OCI-LY3 (cell line): ENCODE measurements at regions not wholly inside any gene's neighbourhood (a gene's known extent, or its start where the extent isn't known, plus 50 kb on each side); places are given as distances from the start of the nearest gene placed in this dataset.

Source experiments
- EZH2phosphoT487 ChIP-seq: fragments of 200-600 bp; shearing (Covaris generic); IDR thresholded peaks from 2 replicates; pipeline ENCODE4 v1.6.1; 2018; ENCODE audit warnings: antibody characterized with exemption, mixed run types, low read depth
- TF ChIP-seq, protein P1 (sequence below): fragments of 200-600, 300-600 bp; sonication (generic); IDR thresholded peaks from 2 replicates; pipeline ENCODE4 v1.5.1; 2014; ENCODE audit warnings: antibody characterized with exemption, low read length, low read depth

DNA sequence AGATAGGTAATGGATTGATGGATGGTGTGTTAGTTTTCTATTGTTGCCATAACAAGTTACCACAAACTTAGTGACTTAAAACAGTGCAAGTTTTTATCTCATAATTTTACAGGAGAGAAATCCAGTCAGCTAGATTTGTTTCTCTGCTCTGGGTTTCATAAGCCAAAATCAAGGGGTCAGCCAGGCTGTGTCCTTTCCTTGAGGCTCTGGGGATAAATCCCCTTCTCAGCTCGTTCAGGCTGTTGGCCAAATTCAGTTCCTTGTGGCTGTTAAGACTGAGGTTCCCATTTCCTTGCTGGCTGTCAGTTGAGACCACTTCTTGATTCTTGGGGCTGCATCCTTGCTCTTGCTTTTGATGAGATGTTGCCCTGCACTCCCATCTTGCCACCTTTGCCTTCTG, 204.9 kb upstream of the CDH13 start:
- TF ChIP-seq, protein P1, sequence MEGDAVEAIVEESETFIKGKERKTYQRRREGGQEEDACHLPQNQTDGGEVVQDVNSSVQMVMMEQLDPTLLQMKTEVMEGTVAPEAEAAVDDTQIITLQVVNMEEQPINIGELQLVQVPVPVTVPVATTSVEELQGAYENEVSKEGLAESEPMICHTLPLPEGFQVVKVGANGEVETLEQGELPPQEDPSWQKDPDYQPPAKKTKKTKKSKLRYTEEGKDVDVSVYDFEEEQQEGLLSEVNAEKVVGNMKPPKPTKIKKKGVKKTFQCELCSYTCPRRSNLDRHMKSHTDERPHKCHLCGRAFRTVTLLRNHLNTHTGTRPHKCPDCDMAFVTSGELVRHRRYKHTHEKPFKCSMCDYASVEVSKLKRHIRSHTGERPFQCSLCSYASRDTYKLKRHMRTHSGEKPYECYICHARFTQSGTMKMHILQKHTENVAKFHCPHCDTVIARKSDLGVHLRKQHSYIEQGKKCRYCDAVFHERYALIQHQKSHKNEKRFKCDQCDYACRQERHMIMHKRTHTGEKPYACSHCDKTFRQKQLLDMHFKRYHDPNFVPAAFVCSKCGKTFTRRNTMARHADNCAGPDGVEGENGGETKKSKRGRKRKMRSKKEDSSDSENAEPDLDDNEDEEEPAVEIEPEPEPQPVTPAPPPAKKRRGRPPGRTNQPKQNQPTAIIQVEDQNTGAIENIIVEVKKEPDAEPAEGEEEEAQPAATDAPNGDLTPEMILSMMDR = no peak
- no peak for TF ChIP-seq EZH2phosphoT487
